GM12874 (cell line): ENCODE measurements at regions not wholly inside any gene's neighbourhood (a gene's known extent, or its start where the extent isn't known, plus 50 kb on each side); places are given as distances from the start of the nearest gene placed in this dataset.

Experiments used
- CTCF ChIP-seq: IDR thresholded peaks from 2 replicates; pipeline ENCODE4 v1.5.1; 2011; ENCODE audit warnings: low read depth, mild to moderate bottlenecking, control low read depth, low read length, moderate library complexity; ENCODE audit not compliant: insufficient read depth

DNA sequence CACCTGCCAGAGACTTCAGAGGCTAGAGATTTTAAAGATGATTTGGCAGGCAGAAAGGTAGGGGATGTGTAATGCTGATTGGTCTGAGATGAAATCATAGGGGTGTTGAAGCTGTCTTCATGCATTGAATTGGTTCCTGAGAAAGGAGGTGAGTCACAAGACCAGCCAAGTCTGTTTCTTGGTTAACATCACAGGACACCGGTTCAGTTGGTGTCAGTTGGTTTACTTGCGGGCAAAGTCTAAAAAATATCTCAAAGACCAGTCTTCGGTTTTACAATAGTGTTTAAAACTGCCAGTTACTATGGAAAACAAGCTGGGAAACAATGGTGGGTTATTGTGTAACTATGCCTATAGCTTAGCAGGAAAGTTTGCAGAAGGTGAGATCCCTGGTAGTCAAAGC, 305.9 kb downstream of the BARHL2 start:
- no peak for TF ChIP-seq CTCF

- TF ChIP-seq CTCF: no peak
These were observed 309.4 kb downstream of the BARHL2 start for GRCh38 chr1:90407737-90408136.

GRCh38 chr1:90405726-90406125, 311.4 kb downstream of the BARHL2 start:
- TF ChIP-seq CTCF: no peak

DNA sequence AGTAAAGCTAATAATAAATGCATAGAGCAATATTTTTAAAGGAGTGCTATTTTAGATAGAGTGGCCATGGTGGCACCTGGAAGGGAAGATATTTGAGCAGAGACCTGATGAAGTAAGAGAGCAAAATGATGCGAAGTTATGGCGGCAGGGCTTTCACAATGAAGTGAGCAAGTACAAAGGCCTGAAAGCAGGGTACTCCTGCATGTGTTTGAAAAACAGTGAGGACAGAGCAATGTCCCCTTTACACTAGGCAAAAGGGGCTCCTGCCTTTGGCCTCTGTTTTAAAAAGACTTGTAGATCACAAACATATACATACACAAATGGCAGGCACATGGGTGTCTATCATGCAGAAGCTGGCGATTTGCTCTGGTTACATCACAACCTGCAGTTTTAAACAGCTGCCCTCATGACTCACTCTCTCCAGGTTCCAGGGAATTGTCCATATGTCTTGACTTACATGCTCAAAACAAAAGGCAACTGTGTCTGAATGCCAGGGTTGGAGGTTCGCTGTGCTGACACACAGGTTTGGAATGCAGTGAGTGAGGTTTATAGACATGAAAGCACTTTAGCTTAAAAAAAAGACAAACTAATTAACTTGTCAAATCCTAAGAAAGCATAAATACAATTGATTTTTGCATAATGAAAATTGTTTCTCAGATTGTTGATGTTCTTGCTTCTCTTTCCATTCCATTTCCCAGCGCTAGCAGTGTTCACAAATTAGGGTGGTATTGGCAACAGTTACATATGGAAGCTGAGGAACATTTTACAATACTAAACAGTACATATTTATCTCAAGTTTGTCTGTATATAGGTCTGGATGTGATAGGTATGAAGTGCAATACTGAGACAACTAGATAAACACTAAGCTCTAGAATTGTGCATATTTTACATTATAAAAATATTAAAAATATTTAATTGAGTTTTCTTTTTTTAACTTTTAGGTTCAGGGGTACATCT, 313.9 kb downstream of the BARHL2 start:
- TF ChIP-seq CTCF: no peak

GRCh38 chr1:90400131-90400530, 317.0 kb downstream of the BARHL2 start:
- TF ChIP-seq CTCF: no peak

DNA sequence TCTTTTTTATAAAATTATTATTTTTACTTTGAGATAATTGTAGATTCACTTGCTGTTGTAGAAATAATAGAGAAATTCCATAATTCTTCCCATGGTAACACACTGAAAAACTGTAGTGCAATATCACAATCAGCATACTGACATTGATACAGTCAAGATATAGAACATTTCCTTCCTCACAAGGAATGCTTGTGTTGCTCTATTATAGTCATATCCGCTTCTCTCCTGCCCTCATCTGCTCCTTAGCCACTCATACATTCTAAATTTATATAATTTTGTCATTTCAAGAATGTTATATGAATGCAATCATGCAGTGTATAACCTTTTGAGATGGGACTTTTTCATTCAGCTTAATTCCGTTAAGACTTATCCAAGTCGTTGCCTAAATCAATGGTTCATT, 320.2 kb downstream of the BARHL2 start:
- TF ChIP-seq CTCF: no peak

DNA sequence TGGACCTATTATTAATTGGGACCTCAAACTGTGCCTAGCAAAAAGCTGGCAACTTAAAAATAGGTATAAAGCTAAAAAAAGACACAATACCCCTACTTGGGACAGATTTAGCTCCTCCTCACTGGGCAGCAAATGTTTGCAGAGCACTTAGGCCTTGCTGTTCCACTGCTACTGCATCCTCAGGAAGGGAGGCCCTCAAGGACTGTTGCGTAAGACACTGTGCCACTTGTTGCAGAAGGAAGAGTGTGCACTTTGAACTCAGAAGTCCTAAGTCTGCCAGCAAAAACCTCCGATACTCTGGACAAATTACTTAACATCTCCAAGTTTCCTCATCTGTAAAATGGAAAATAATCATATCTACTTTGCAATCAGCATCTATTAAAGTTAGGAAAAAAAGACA, 322.9 kb downstream of the BARHL2 start:
- no peak for TF ChIP-seq CTCF
